ENCODE measurements at regions not wholly inside any gene's neighbourhood (a gene's known extent, or its start where the extent isn't known, plus 50 kb on each side); places are given as distances from the start of the nearest gene placed in this dataset.

- TF ChIP-seq, protein P1, sequence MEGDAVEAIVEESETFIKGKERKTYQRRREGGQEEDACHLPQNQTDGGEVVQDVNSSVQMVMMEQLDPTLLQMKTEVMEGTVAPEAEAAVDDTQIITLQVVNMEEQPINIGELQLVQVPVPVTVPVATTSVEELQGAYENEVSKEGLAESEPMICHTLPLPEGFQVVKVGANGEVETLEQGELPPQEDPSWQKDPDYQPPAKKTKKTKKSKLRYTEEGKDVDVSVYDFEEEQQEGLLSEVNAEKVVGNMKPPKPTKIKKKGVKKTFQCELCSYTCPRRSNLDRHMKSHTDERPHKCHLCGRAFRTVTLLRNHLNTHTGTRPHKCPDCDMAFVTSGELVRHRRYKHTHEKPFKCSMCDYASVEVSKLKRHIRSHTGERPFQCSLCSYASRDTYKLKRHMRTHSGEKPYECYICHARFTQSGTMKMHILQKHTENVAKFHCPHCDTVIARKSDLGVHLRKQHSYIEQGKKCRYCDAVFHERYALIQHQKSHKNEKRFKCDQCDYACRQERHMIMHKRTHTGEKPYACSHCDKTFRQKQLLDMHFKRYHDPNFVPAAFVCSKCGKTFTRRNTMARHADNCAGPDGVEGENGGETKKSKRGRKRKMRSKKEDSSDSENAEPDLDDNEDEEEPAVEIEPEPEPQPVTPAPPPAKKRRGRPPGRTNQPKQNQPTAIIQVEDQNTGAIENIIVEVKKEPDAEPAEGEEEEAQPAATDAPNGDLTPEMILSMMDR (conservative IDR thresholded peaks at IDR 0.05; ENCODE audit: low read depth) = no peak
- no peak overlapping the region for H3K27ac ChIP-seq
- CTCF ChIA-PET = interaction anchor here (0.7 kb wide), 1 partner anchor 67 kb away, joined by 3 read pairs; no protein-coding TSS in a partner anchor
- DNase-seq (ENCODE audit: low spot score) = no peak
- POLR2A ChIA-PET (ENCODE audit: low non-redundant PET) = no interaction called here
Measured at GRCh38 chr2:114032705-114033104, 142.8 kb downstream of the ACTR3 start.

DNA sequence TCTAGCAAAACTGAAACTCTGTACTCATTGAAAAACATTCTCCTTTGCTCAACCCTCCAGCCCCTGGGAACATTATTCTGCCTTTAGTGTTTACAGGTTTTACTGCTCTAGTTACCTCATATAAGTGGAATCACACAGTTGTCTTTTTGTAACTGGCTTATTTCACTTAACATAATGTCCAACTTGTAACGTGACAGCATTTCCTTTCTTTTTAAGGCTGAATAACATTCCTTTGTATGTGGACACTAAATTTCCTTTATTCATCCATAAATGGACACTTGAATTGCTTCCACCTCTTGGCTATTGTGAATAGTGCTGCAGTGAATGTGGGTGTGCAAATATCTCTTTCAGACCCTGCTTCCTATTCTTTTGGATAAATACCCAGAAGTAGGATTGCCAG, 144.9 kb downstream of the ACTR3 start:
- H3K27ac ChIP-seq = no peak overlapping the region
- ChIA-PET CTCF (no interaction called here), POLR2A (ENCODE audit: low non-redundant PET) (no interaction called here)
- TF ChIP-seq, protein P1 (conservative IDR thresholded peaks at IDR 0.05; ENCODE audit: low read depth) = no peak
- DNase-seq (ENCODE audit: low spot score) = no peak

DNA sequence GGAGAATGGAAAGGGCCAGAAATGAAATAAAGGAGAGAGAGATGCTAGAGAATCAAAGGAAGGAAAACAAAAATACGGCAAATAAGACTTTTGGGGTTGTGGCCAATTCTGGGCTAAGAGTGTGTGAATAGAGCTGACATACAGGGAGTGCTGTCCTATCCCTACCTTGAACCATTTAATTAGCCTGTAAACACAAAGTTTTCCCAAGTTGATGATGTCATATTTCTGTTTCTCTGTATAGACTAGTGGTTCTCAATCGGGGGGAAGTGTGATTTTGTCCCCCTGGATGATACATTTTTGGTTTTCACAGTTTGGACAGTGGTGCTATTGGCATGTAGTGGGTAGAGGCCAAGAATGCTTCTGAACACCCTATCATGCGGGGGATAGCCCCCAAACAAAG, 148.8 kb downstream of the ACTR3 start:
- no peak for DNase-seq (ENCODE audit: low spot score)
- TF ChIP-seq, protein P1 (conservative IDR thresholded peaks at IDR 0.05; ENCODE audit: low read depth) = no peak
- ChIA-PET POLR2A (ENCODE audit: low non-redundant PET) (interaction anchor here (0.8 kb wide), 1 partner anchor 283 kb away, joined by 3 read pairs; the partner anchor contains the start of gene SLC35F5), CTCF (no interaction called here)
- H3K27ac ChIP-seq = no peak overlapping the region

DNA sequence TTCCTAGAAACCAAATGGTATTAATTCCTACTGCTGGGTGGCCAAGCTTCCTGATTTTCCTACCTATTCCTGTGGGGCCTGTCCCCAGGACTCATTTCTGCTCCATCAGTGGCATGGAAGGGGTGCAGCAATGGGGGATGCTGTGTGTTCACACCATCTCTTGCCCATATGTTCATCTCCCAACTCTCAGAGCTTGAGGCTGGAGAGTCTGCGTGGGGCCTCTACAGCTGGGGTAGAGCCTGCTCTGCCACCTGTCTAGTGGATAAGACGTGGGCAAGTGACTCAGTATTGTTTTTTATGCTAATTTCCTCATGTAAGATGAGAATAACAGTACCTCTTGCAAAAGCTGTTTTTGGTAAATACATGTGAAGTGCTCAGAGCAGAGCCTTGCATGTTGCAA, 149.8 kb downstream of the ACTR3 start:
- DNase-seq (ENCODE audit: low spot score) = no peak
- CTCF ChIA-PET = interaction anchor here (0.6 kb wide), 2 partner anchors 16 to 1002 kb away, joined by 3 to 6 read pairs; no protein-coding TSS in a partner anchor
- TF ChIP-seq, protein P1 (conservative IDR thresholded peaks at IDR 0.05; ENCODE audit: low read depth) = no peak
- H3K27ac ChIP-seq = no peak overlapping the region
- POLR2A ChIA-PET (ENCODE audit: low non-redundant PET) = no interaction called here

DNA sequence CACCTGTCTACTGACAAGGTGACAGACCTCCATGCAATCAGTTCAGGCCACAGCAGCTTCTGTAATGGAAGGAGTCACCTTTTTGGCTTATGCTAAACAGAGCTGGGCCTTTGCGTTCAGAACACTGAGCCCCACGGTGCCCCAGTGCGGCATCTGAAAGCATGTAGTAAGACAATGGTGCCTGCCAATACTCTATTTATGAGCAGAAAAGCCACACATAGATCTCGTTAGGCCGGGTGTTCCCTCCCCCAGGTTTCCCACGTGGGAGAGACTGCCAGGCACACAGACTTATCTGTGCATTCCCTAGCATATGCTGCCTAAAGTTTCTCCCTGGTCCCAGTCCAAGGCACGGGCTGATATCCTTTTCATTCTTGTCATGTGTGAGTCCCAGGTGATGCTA, 150.9 kb downstream of the ACTR3 start:
- POLR2A ChIA-PET (ENCODE audit: low non-redundant PET) = no interaction called here

GRCh38 chr2:114044985-114045384, 155.1 kb downstream of the ACTR3 start:
- POLR2A ChIA-PET (ENCODE audit: low non-redundant PET) = no interaction called here
- CTCF ChIA-PET = no interaction called here
- H3K27ac ChIP-seq = no peak overlapping the region

More for the DNA sequence above, 150.9 kb downstream of the ACTR3 start:
- TF ChIP-seq, protein P1 (conservative IDR thresholded peaks at IDR 0.05; ENCODE audit: low read depth) = no peak
- no peak overlapping the region for H3K27ac ChIP-seq
- no peak for DNase-seq (ENCODE audit: low spot score)
- CTCF ChIA-PET = no interaction called here

More at GRCh38 chr2:114044985-114045384, 155.1 kb downstream of the ACTR3 start:
- TF ChIP-seq, protein P1 (conservative IDR thresholded peaks at IDR 0.05; ENCODE audit: low read depth) = no peak
- DNase-seq (ENCODE audit: low spot score) = no peak

Data from RWPE1 (cell line).